Prostate gland (tissue), 2 donors: ENCODE measurements at regions not wholly inside any gene's neighbourhood (a gene's known extent, or its start where the extent isn't known, plus 50 kb on each side); places are given as distances from the start of the nearest gene placed in this dataset.

Source experiments
- DNase-seq: peaks from one replicate; pipeline ENCODE4 v3.0.0-alpha.2; 2019; ENCODE audit warnings: low spot score
- H3K27ac ChIP-seq, 2 donors: fragments of 200-600 bp; sonication (generic); 2 replicates each; pipeline ENCODE4 v1.5.1; 2017 to 2019
- H3K27me3 ChIP-seq: fragments of 200-600 bp; sonication (generic); replicated peaks from 2 replicates; pipeline ENCODE4 v1.5.1; 2019; ENCODE audit not compliant: insufficient read depth
- H3K36me3 ChIP-seq, 2 donors: fragments of 200-600 bp; sonication (generic); 1 replicate in 1 of 2; 2 replicates in 1 of 2; pipeline versions ENCODE4 v1.5.1 to v1.8.1; 2017 to 2019
- H3K4me1 ChIP-seq: fragments of 200-600 bp; sonication (generic); replicated peaks from 2 replicates; pipeline ENCODE4 v1.5.1; 2019
- H3K4me3 ChIP-seq, 2 donors: fragments of 200-600 bp; sonication (generic); 2 replicates each; pipeline ENCODE4 v1.5.1; 2017 to 2019
- H3K9me3 ChIP-seq: fragments of 200-600 bp; sonication (generic); 2 replicates; pipeline ENCODE4 v1.5.1; 2017
- POLR2A ChIP-seq: fragments of 450-650 bp; IDR thresholded peaks from one replicate; pipeline ENCODE4 v1.6.1; 2016; ENCODE audit warnings: antibody characterized with exemption, mild to moderate bottlenecking
- POLR2AphosphoS5 ChIP-seq: sonication (generic); formaldehyde crosslinking; IDR thresholded peaks from one replicate; pipeline ENCODE4 v1.6.1; 2017; ENCODE audit warnings: antibody characterized with exemption
- WGBS: methylation state at CpG from one replicate; pipeline ENCODE4 v1.1.5; 2018; 5-methylcytosine and 5-hydroxymethylcytosine counted together
- intact Hi-C: fragments of 100-400 bp; cut with DNase I; formaldehyde crosslinking; loops from one replicate; pipeline ENCODE4 v1.14.2; 2022
- TF ChIP-seq, protein P1 (sequence below), 4 experiments: fragments of 200-600 bp in 2 of 4; fragments of 450-650 bp in 2 of 4; sonication (generic) in 2 of 4; IDR thresholded peaks; 1 replicate in 3 of 4; 2 replicates in 1 of 4; pipeline ENCODE4 v1.5.1; 2016 to 2019; ENCODE audit warnings: antibody characterized with exemption in 4 of 4, mild to moderate bottlenecking in 2 of 4, moderate library complexity in 2 of 4

DNA sequence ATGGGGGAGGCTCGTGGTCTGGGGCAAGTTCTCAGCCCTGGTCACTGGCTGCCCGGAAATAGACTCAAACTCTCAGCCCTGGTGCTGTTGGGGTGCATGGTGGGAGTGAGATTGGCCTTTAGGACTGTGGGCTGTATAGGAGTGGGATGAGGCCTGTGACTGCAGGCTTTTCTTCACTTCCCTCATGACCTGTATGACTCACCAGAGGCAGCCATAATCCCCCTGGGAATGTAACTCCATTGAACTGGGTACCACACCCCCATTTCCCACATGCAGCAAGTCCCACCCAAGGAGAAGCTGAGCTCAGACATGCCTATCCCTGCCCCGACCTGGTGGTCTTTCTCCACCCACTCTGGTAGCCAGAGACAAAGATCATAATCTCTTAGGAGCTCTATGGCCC is 177.7 kb upstream of the OSR1 start:
- H3K4me1 ChIP-seq, result no peaks in the 10 kb centered on the region
- WGBS, result 90% methylated on average over 3 of the region's 3 CpGs
- no peak for DNase-seq
- TF ChIP-seq POLR2AphosphoS5, result no peak
- no peak for TF ChIP-seq POLR2A
- TF ChIP-seq, protein P1, sequence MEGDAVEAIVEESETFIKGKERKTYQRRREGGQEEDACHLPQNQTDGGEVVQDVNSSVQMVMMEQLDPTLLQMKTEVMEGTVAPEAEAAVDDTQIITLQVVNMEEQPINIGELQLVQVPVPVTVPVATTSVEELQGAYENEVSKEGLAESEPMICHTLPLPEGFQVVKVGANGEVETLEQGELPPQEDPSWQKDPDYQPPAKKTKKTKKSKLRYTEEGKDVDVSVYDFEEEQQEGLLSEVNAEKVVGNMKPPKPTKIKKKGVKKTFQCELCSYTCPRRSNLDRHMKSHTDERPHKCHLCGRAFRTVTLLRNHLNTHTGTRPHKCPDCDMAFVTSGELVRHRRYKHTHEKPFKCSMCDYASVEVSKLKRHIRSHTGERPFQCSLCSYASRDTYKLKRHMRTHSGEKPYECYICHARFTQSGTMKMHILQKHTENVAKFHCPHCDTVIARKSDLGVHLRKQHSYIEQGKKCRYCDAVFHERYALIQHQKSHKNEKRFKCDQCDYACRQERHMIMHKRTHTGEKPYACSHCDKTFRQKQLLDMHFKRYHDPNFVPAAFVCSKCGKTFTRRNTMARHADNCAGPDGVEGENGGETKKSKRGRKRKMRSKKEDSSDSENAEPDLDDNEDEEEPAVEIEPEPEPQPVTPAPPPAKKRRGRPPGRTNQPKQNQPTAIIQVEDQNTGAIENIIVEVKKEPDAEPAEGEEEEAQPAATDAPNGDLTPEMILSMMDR (IDR thresholded peaks at IDR 0.05), result no peak
- H3K27ac ChIP-seq, result no peak overlapping the region
- no peaks in the 10 kb centered on the region for H3K9me3 ChIP-seq
- intact Hi-C loops, result no loop called here
- H3K4me3 ChIP-seq, result no peak overlapping the region
- no peaks in the 10 kb centered on the region for H3K36me3 ChIP-seq
- H3K27me3 ChIP-seq, result no peaks in the 10 kb centered on the region

- 100% methylated on average over 1 of the region's 1 CpG for WGBS
- TF ChIP-seq POLR2AphosphoS5 (no peak), POLR2A (no peak)
- TF ChIP-seq, protein P1 (IDR thresholded peaks at IDR 0.05), result no peak
- H3K4me1 ChIP-seq, result no peaks in the 10 kb centered on the region
These were observed 174.2 kb upstream of the OSR1 start for GRCh38 chr2:19532547-19533196.

DNA sequence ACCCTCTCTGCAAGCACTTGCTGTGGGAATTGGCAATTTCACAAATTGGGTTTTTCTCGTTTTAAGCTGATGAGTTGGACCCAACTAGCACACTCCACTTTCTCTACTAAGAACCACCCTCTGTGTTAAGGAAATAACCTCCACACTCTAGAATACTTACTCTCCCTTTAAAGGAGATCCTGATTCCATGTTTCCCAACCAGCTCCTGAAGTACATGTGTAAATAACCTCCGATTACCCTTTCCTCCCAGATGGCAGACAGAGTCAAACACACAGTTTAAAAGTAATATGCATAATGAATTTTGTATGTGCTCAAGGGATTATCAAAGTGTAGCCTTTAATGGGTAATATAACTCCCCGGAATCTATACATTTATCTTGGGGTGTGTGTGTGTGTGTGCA is 171.3 kb upstream of the OSR1 start:
- no peaks in the 10 kb centered on the region for H3K27me3 ChIP-seq
- no peaks in the 10 kb centered on the region for H3K9me3 ChIP-seq
- no peaks in the 10 kb centered on the region for H3K36me3 ChIP-seq
- intact Hi-C loops, result no loop called here
- no peak for DNase-seq
- 60% methylated on average over 3 of the region's 3 CpGs for WGBS
- TF ChIP-seq POLR2AphosphoS5 (no peak), POLR2A (no peak)
- TF ChIP-seq, protein P1 (IDR thresholded peaks at IDR 0.05), result no peak
- H3K4me3 ChIP-seq, result no peak overlapping the region
- H3K27ac ChIP-seq, result no peak overlapping the region
- no peaks in the 10 kb centered on the region for H3K4me1 ChIP-seq

More at GRCh38 chr2:19532547-19533196, 174.2 kb upstream of the OSR1 start:
- Histone ChIP-seq H3K9me3 (no peaks in the 10 kb centered on the region), H3K27me3 (no peaks in the 10 kb centered on the region), H3K4me3 (no peak overlapping the region), H3K27ac (no peak overlapping the region), H3K36me3 (no peaks in the 10 kb centered on the region)
- intact Hi-C loops, result no loop called here
- DNase-seq, result no peak

DNA sequence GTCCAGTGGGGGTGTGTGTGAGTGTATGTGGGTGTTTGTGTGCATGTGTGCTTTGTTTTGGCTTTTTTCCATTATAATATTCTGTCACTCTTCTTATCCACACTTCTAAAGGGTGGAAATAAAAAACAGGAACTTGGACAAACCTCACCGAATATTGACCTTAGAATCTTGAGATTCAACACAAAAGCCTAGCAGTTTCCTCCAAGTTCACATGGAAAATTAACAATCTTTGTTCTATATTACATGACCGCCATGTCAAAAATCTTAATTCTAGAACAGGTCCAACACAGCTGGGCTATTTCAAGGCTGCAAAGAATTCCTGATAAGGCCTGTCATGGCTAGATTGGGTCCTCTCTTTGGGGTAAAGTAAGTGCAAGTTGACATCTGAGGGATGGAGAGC is 169.3 kb upstream of the OSR1 start:
- Histone ChIP-seq H3K36me3 (no peaks in the 10 kb centered on the region), H3K27me3 (no peaks in the 10 kb centered on the region), H3K4me3 (no peak overlapping the region), H3K27ac (no peak overlapping the region), H3K4me1 (no peaks in the 10 kb centered on the region), H3K9me3 (no peaks in the 10 kb centered on the region)
- 92% methylated on average over 2 of the region's 2 CpGs for WGBS
- TF ChIP-seq POLR2A (no peak), POLR2AphosphoS5 (no peak)
- TF ChIP-seq, protein P1 (IDR thresholded peaks at IDR 0.05), result no peak
- DNase-seq, result no peak
- intact Hi-C loops, result no loop called here

DNA sequence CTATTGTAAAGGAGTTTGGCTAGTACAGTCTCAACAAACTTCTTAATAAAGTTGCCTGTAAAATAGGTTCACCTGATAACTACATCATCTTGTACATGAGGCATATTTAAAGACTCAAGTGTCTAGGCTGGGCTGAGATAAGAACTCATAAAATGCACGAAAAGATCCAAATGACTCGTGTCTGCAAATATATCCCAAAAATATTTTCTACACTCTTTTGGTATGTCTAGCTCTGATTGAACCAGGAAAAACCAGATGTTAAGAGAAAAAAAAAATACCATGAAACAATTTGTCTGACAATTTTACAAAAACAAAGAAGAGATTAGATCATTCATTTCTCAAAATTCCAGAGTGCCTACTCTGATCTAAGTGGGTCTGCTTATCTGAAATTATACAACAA is 166.9 kb upstream of the OSR1 start:
- intact Hi-C loops, result no loop called here
- H3K9me3 ChIP-seq, result no peaks in the 10 kb centered on the region
- H3K4me1 ChIP-seq, result no peaks in the 10 kb centered on the region
- WGBS, result 30% methylated on average over 2 of the region's 2 CpGs
- no peaks in the 10 kb centered on the region for H3K27me3 ChIP-seq
- no peak for DNase-seq
- no peaks in the 10 kb centered on the region for H3K36me3 ChIP-seq
- H3K27ac ChIP-seq, result no peak overlapping the region
- TF ChIP-seq, protein P1 (IDR thresholded peaks at IDR 0.05), result no peak
- TF ChIP-seq POLR2A (no peak), POLR2AphosphoS5 (no peak)
- no peak overlapping the region for H3K4me3 ChIP-seq
